ENCODE measurements at regions not wholly inside any gene's neighbourhood (a gene's known extent, or its start where the extent isn't known, plus 50 kb on each side); places are given as distances from the start of the nearest gene placed in this dataset.
"Not testable (repeated sequence)": the region's sequence is repeated elsewhere in the genome, so short reads cannot be mapped to it uniquely, and the experiment has no call there.

DNA sequence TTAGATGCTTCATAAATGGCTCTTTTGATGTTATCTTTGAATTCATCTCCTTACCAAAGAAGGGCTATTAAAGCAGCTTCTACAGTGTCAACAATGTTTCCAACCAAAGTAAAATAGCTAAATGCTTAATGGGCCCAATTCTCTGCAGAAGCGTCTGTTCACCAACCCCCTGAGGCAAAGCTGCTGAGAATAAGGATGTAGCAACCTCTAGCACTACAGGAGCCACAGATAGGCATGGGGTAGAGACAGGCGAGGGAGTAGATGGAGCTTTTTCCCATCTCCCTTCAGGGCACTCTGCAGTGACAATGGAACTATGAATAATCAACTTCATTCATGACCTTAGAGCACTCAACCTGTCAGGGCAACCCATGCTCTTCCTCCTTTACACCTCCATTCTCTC, 134.1 kb downstream of the FZD1 start:
- no peaks in the 10 kb centered on the region for H3K4me1 ChIP-seq
- no peaks in the 10 kb centered on the region for H3K9me3 ChIP-seq
- TF ChIP-seq POLR2A (IDR thresholded peaks at IDR 0.05; ENCODE audit: low read depth), result no peak
- no peak for TF ChIP-seq CTCF (IDR thresholded peaks at IDR 0.05)
- no peak for TF ChIP-seq EP300 (IDR thresholded peaks at IDR 0.05)
- TF ChIP-seq POLR2AphosphoS5 (IDR thresholded peaks at IDR 0.05), result no peak
- no peak overlapping the region for H3K4me3 ChIP-seq
- no peak for DNase-seq (ENCODE audit: extremely low spot score)
- WGBS, result 84% methylated on average over 2 of the region's 2 CpGs
- H3K36me3 ChIP-seq, result no peaks in the 10 kb centered on the region
- intact Hi-C loops (cut with DNase I), result no loop called here
- no peak overlapping the region for H3K27ac ChIP-seq (replicated peaks in 1 of 4)
- H3K27me3 ChIP-seq, result no peaks in the 10 kb centered on the region

DNA sequence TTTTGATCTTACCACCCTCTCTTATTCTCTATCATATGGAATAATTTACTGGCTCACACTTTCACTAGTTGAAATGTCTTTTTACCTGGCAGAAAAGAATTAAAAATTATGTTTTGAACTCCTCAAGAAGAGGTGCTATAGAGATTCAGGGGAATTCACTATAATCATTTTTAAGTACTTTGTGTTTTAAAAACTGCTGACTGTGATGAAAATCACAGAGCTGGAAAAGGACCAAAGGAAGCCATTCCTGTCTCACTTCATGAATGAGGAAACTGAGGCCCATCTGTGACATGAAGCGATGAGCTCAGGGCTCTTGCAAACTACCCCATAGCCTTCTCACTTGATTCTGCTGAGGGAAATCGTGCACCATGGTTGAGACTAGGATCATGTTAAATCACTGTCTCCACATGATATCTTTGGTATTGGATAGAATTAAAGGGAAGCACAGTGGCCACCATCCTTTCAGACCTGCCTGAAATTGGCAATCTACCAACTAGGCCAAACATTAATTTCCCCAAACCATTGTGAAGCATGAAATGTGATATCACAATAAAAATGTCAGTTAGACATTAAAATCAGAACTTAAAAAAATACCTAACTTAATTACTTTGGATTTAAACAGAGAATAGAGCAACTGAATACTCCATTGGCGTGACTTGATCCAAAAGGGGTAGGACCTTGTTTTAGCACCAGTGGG, 141.0 kb downstream of the FZD1 start:
- Histone ChIP-seq H3K27ac (replicated peaks in 1 of 4) (no peak overlapping the region), H3K4me3 (no peak overlapping the region), H3K9me3 (no peaks in the 10 kb centered on the region), H3K4me1 (no peaks in the 10 kb centered on the region), H3K27me3 (no peaks in the 10 kb centered on the region), H3K36me3 (no peaks in the 10 kb centered on the region)
- DNase-seq (ENCODE audit: extremely low spot score), result no peak
- intact Hi-C loops (cut with DNase I), result no loop called here
- WGBS, result 92% methylated on average over 3 of the region's 3 CpGs
- TF ChIP-seq POLR2A (IDR thresholded peaks at IDR 0.05; ENCODE audit: low read depth), result no peak
- no peak for TF ChIP-seq CTCF (IDR thresholded peaks at IDR 0.05)
- TF ChIP-seq EP300 (IDR thresholded peaks at IDR 0.05), result no peak
- no peak for TF ChIP-seq POLR2AphosphoS5 (IDR thresholded peaks at IDR 0.05)

DNA sequence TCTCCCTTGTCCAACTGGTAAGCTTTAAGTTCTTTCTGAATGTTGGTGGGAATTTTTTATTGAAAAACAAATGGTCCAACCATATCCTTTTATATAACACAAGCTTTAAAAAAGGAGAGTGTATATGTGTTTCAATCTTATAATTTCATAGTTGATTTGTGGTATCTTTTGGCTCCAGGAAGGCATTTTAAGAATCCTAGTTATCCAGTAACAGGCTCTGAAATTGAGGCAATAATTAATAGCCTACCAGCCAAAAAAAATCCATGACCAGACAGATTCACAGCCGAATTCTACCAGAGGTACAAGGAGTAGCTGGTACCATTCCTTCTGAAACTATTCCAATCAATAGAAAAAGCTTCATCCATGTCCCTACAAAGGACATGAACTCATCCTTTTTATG, 141.6 kb downstream of the FZD1 start:
- DNase-seq (ENCODE audit: extremely low spot score); H3K4me3 ChIP-seq; H3K4me1 ChIP-seq; H3K36me3 ChIP-seq; intact Hi-C loops (cut with DNase I); H3K27ac ChIP-seq (replicated peaks in 1 of 4); H3K9me3 ChIP-seq; H3K27me3 ChIP-seq: not testable (repeated sequence)
- WGBS, result 78% methylated on average over 1 of the region's 1 CpG

GRCh38 chr7:91407942-91408341, 143.7 kb downstream of the FZD1 start:
- H3K27me3 ChIP-seq, result no peaks in the 10 kb centered on the region
- no peaks in the 10 kb centered on the region for H3K36me3 ChIP-seq
- H3K4me1 ChIP-seq, result no peaks in the 10 kb centered on the region
- no peak overlapping the region for H3K27ac ChIP-seq (replicated peaks in 1 of 4)
- TF ChIP-seq POLR2A (IDR thresholded peaks at IDR 0.05; ENCODE audit: low read depth), result no peak
- TF ChIP-seq POLR2AphosphoS5 (IDR thresholded peaks at IDR 0.05), result no peak
- TF ChIP-seq CTCF (IDR thresholded peaks at IDR 0.05), result no peak
- TF ChIP-seq EP300 (IDR thresholded peaks at IDR 0.05), result no peak
- no peaks in the 10 kb centered on the region for H3K9me3 ChIP-seq
- DNase-seq (ENCODE audit: extremely low spot score), result no peak
- 60% methylated on average over 1 of the region's 1 CpG for WGBS
- intact Hi-C loops (cut with DNase I), result no loop called here
- no peak overlapping the region for H3K4me3 ChIP-seq

- TF ChIP-seq POLR2AphosphoS5 (IDR thresholded peaks at IDR 0.05) (no peak), POLR2A (IDR thresholded peaks at IDR 0.05; ENCODE audit: low read depth) (no peak), CTCF (IDR thresholded peaks at IDR 0.05) (no peak), EP300 (IDR thresholded peaks at IDR 0.05) (no peak)
- H3K27ac ChIP-seq (replicated peaks in 1 of 4), result no peak overlapping the region
- no peaks in the 10 kb centered on the region for H3K36me3 ChIP-seq
Observed at GRCh38 chr7:91408388-91409154, 144.3 kb downstream of the FZD1 start.

More at GRCh38 chr7:91408388-91409154, 144.3 kb downstream of the FZD1 start:
- Histone ChIP-seq H3K27me3 (no peaks in the 10 kb centered on the region), H3K4me3 (no peak overlapping the region), H3K9me3 (no peaks in the 10 kb centered on the region), H3K4me1 (no peaks in the 10 kb centered on the region)
- intact Hi-C loops (cut with DNase I), result no loop called here
- 74% methylated on average over 5 of the region's 5 CpGs for WGBS
- no peak for DNase-seq (ENCODE audit: extremely low spot score)

Measured in esophagus muscularis mucosa (tissue), 4 donors.